ENCODE measurements at regions not wholly inside any gene's neighbourhood (a gene's known extent, or its start where the extent isn't known, plus 50 kb on each side); places are given as distances from the start of the nearest gene placed in this dataset.

DNA sequence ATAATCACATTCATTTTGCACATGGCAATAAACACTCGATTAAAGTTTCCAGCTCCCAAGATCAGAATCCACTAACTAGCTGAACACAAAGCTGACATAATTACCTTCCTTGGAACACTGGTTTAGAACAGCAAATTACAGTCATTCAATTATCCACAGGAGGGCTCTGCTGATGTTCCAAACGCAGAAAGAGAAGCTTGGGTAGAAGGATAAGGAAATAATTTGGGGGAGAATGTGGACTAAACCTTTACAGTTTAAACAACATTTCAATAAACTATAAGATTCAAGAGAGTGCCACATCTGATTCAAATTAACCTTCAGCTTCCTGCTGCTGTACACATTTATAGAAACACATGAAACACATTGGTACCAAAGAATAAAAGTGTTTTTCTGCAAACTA lies 67.8 kb upstream of the ARL4C start:
- H2AK5ac ChIP-seq (ENCODE audit: insufficient read length, low read length): no peak overlapping the region
- H3K18ac ChIP-seq (ENCODE audit: insufficient read length, low read depth, low read length): no peak overlapping the region
- no peaks in the 10 kb centered on the region for H3K23me2 ChIP-seq (ENCODE audit: insufficient read length, low read depth, low read length, poor library complexity, severe bottlenecking)
- WGBS (ENCODE audit: extremely low coverage, insufficient read length, low lambda C conversion rate): no CpG with 5 or more reads among the region's 2 CpGs
- no peak for TF ChIP-seq CTCF (conservative IDR thresholded peaks at IDR 0.05)
- no peak overlapping the region for H3K56ac ChIP-seq (ENCODE audit: insufficient read length, low read depth, low read length)
- H3K4me1 ChIP-seq (ENCODE audit: insufficient read depth, low read length): no peaks in the 10 kb centered on the region
- H2BK20ac ChIP-seq (ENCODE audit: low read depth, low read length, poor library complexity, severe bottlenecking): no peak overlapping the region
- H2BK12ac ChIP-seq (ENCODE audit: insufficient read length, low read depth, low read length): no peak overlapping the region
- no peak overlapping the region for H3K27ac Mint-ChIP-seq
- no peak overlapping the region for H3K4me2 ChIP-seq (ENCODE audit: insufficient read depth, insufficient read length, low read length)
- H3K27me3 ChIP-seq (ENCODE audit: insufficient read depth, low read length): no peaks in the 10 kb centered on the region
- H3K9me3 ChIP-seq (ENCODE audit: control insufficient read depth, low read depth, low read length): no peaks in the 10 kb centered on the region
- no peaks in the 10 kb centered on the region for H4K20me1 ChIP-seq (ENCODE audit: control insufficient read depth, insufficient read depth, insufficient read length)
- no peak overlapping the region for H3K27ac ChIP-seq (ENCODE audit: insufficient read length, low read depth, low read length)
- no peaks in the 10 kb centered on the region for H3K79me2 ChIP-seq (ENCODE audit: insufficient read depth, low read length)
- H3T11ph ChIP-seq (ENCODE audit: low read length): no peak overlapping the region
- H2BK120ac ChIP-seq (ENCODE audit: low read depth, low read length, poor library complexity, severe bottlenecking): no peak overlapping the region
- no peak overlapping the region for H4K8ac ChIP-seq (replicated peaks; ENCODE audit: insufficient read length, low read depth, low read length)
- DNase-seq: no peak
- H4K5ac ChIP-seq (ENCODE audit: insufficient read length, low read depth, low read length): no peak overlapping the region
- H3K4me1 Mint-ChIP-seq: peaks cover 16 to 28% of the 10 kb centered on the region in 2 experiments
- H3K14ac ChIP-seq (ENCODE audit: insufficient read depth, low read length): no peak overlapping the region
- no peak overlapping the region for H2BK5ac ChIP-seq (ENCODE audit: insufficient read length, low read length)
- H3K9ac ChIP-seq (ENCODE audit: extremely low read depth, insufficient read length, low read length): no peak overlapping the region
- no peak overlapping the region for H3K23ac ChIP-seq (ENCODE audit: insufficient read length, low read depth, low read length)
- H3K9me3 Mint-ChIP-seq: peaks cover 7 to 19% of the 10 kb centered on the region in 2 experiments
- no peak overlapping the region for H3K4ac ChIP-seq (ENCODE audit: low read depth, low read length)
- H3K79me1 ChIP-seq (ENCODE audit: insufficient read depth, low read depth, low read length, poor library complexity, severe bottlenecking): no peaks in the 10 kb centered on the region
- peaks cover 9 to 18% (median 12%) of the 10 kb centered on the region in 3 experiments; a peak in 5 of 7 replicates for H3K36me3 Mint-ChIP-seq (ENCODE audit: insufficient read depth in 1 of 3, low read depth in 3 of 3)
- no peak overlapping the region for H2BK15ac ChIP-seq (ENCODE audit: low read depth, low read length)
- H3K27me3 Mint-ChIP-seq (ENCODE audit: low read depth): peaks cover 13% of the 10 kb centered on the region
- H4K91ac ChIP-seq (ENCODE audit: insufficient read length, low read depth, low read length): no peak overlapping the region
- H3K4me3 Mint-ChIP-seq: no peak overlapping the region
- H2AFZ ChIP-seq (ENCODE audit: low read length): no peak overlapping the region
